GM23338 (cell line): ENCODE measurements at regions not wholly inside any gene's neighbourhood (a gene's known extent, or its start where the extent isn't known, plus 50 kb on each side); places are given as distances from the start of the nearest gene placed in this dataset.

Experiments
- ATAC-seq: fragments of 200-7000 bp; cut with Tn5 transposase; 3 replicates; pipeline ENCODE4 v1.9.1; 2020
- DNase-seq: peaks from one replicate; pipeline ENCODE4 v3.0.0-alpha.2; 2015; ENCODE audit warnings: low spot score
- H2AFZ ChIP-seq: fragments of 200-600 bp; sonication (generic); 2 replicates; pipeline ENCODE4 v1.8.0; 2016; ENCODE audit warnings: antibody characterized with exemption, mild to moderate bottlenecking, moderate library complexity
- H3F3A ChIP-seq: fragments of 200-600 bp; sonication (generic); replicated peaks from 2 replicates; pipeline ENCODE4 v1.8.0; 2017; ENCODE audit warnings: antibody characterized with exemption, mixed run types, low read depth
- H3K27ac ChIP-seq: fragments of 200-600 bp; sonication (generic); 2 replicates; pipeline ENCODE4 v1.6.1; 2016; ENCODE audit warnings: low read depth
- H3K27me3 ChIP-seq: fragments of 200-600 bp; sonication (generic); 2 replicates; pipeline ENCODE4 v1.8.0; 2016; ENCODE audit warnings: mild to moderate bottlenecking, mixed run types, moderate library complexity; ENCODE audit not compliant: insufficient read depth
- H3K36me3 ChIP-seq: fragments of 200-600 bp; sonication (generic); 2 replicates; pipeline ENCODE4 v1.8.0; 2016; ENCODE audit warnings: mild to moderate bottlenecking; ENCODE audit not compliant: insufficient read depth
- H3K4me1 ChIP-seq: fragments of 200-600 bp; sonication (generic); 2 replicates; pipeline ENCODE4 v1.8.0; 2016; ENCODE audit warnings: mild to moderate bottlenecking, moderate library complexity; ENCODE audit not compliant: insufficient read depth
- H3K4me2 ChIP-seq: fragments of 200-600 bp; sonication (generic); 2 replicates; pipeline ENCODE4 v1.7.1; 2017; ENCODE audit warnings: mixed run types
- H3K4me3 ChIP-seq: fragments of 200-600 bp; sonication (generic); 2 replicates; pipeline ENCODE4 v1.6.1; 2016; ENCODE audit warnings: mixed run types
- H3K79me2 ChIP-seq: fragments of 200-600 bp; sonication (generic); replicated peaks from 2 replicates; pipeline ENCODE4 v1.8.0; 2017; ENCODE audit warnings: mild to moderate bottlenecking; ENCODE audit not compliant: insufficient read depth
- H3K9me2 ChIP-seq: fragments of 200-600 bp; sonication (generic); 2 replicates; pipeline ENCODE4 v1.8.0; 2017; ENCODE audit not compliant: insufficient read depth
- H4K20me1 ChIP-seq: fragments of 200-600 bp; sonication (generic); replicated peaks from 2 replicates; pipeline ENCODE4 v1.8.0; 2017; ENCODE audit warnings: mild to moderate bottlenecking; ENCODE audit not compliant: insufficient read depth
- H3K27ac Mint-ChIP-seq: 2 replicates; pipeline ENCODE4 v1.8.0; 2020; ENCODE audit warnings: inconsistent platforms, mild to moderate bottlenecking, moderate library complexity, mixed read lengths
- H3K27me3 Mint-ChIP-seq: 3 replicates; pipeline ENCODE4 v1.8.0; 2022; ENCODE audit warnings: low read depth, mild to moderate bottlenecking, moderate library complexity, mixed read lengths, inconsistent platforms; ENCODE audit not compliant: insufficient read depth, poor library complexity
- H3K36me3 Mint-ChIP-seq: 3 replicates; pipeline ENCODE4 v1.8.0; 2021; ENCODE audit warnings: low read depth, mild to moderate bottlenecking, inconsistent platforms, moderate library complexity, mixed read lengths
- H3K4me1 Mint-ChIP-seq: 3 replicates; pipeline ENCODE4 v1.8.0; 2020; ENCODE audit warnings: mild to moderate bottlenecking, inconsistent platforms, mixed read lengths
- H3K4me3 Mint-ChIP-seq: 3 replicates; pipeline ENCODE4 v1.8.0; 2021; ENCODE audit warnings: moderate library complexity, mild to moderate bottlenecking, inconsistent platforms, mixed read lengths
- H3K9me3 Mint-ChIP-seq: 3 replicates; pipeline ENCODE4 v1.8.0; 2020; ENCODE audit warnings: moderate library complexity, mild to moderate bottlenecking, inconsistent platforms, mixed read lengths
- CREB1 ChIP-seq: fragments of 250-450 bp; sonication (Bioruptor Pico); IDR thresholded peaks from 2 replicates; pipeline ENCODE4 v1.5.0; 2020; ENCODE audit warnings: low read depth, mild to moderate bottlenecking, moderate library complexity
- CTCF ChIP-seq, 2 experiments: fragments of 200-600 bp in 1 of 2; sonication (generic) in 1 of 2; conservative IDR thresholded peaks; 2 replicates each; pipeline versions ENCODE4 v1.5.1 to v1.6.1; 2016 to 2017; ENCODE audit warnings: antibody characterized with exemption in 2 of 2, low read depth in 2 of 2, mild to moderate bottlenecking in 2 of 2, moderate library complexity in 1 of 2
- ETS1 ChIP-seq: IDR thresholded peaks from 2 replicates; pipeline ENCODE4 v1.6.1; 2016; ENCODE audit warnings: antibody characterized with exemption
- EZH2 ChIP-seq: fragments of 200-600 bp; sonication (generic); IDR thresholded peaks from one replicate; pipeline ENCODE4 v1.8.0; 2017; ENCODE audit warnings: antibody characterized with exemption, mild to moderate bottlenecking, low read depth; ENCODE audit not compliant: unreplicated experiment
- EZH2phosphoT487 ChIP-seq: fragments of 200-600 bp; sonication (generic); IDR thresholded peaks from one replicate; pipeline ENCODE4 v1.8.1; 2018; ENCODE audit warnings: antibody characterized with exemption; ENCODE audit not compliant: unreplicated experiment
- JUNB ChIP-seq: IDR thresholded peaks from one replicate; pipeline ENCODE4 v1.6.1; 2016; ENCODE audit warnings: antibody characterized with exemption; ENCODE audit not compliant: unreplicated experiment
- NANOG ChIP-seq: IDR thresholded peaks from 2 replicates; pipeline ENCODE4 v1.6.1; 2016; ENCODE audit warnings: antibody characterized with exemption, borderline replicate concordance
- POLR2AphosphoS5 ChIP-seq: IDR thresholded peaks from 2 replicates; pipeline ENCODE4 v1.6.1; 2016; ENCODE audit warnings: antibody characterized with exemption, low read depth
- REST ChIP-seq: IDR thresholded peaks from one replicate; pipeline ENCODE4 v1.6.1; 2018; ENCODE audit warnings: antibody characterized with exemption; ENCODE audit not compliant: unreplicated experiment
- STAT1 ChIP-seq: IDR thresholded peaks from one replicate; pipeline ENCODE4 v1.6.1; 2016; ENCODE audit warnings: antibody characterized with exemption; ENCODE audit not compliant: unreplicated experiment
- ZNF114 ChIP-seq: fragments of 250-450 bp; sonication (Bioruptor Pico); IDR thresholded peaks from 2 replicates; pipeline ENCODE4 v1.5.0; 2020; ENCODE audit warnings: mild to moderate bottlenecking, moderate library complexity
- ZNF331 ChIP-seq: fragments of 250-450 bp; sonication (Bioruptor Pico); IDR thresholded peaks from 2 replicates; pipeline ENCODE4 v1.5.0; 2020; ENCODE audit warnings: low read depth, mild to moderate bottlenecking, moderate library complexity
- TF ChIP-seq, protein P1 (sequence below): fragments of 250-450 bp; sonication (Bioruptor Pico); IDR thresholded peaks from 2 replicates; pipeline ENCODE4 v1.5.0; 2020; ENCODE audit warnings: mild to moderate bottlenecking, moderate library complexity

DNA sequence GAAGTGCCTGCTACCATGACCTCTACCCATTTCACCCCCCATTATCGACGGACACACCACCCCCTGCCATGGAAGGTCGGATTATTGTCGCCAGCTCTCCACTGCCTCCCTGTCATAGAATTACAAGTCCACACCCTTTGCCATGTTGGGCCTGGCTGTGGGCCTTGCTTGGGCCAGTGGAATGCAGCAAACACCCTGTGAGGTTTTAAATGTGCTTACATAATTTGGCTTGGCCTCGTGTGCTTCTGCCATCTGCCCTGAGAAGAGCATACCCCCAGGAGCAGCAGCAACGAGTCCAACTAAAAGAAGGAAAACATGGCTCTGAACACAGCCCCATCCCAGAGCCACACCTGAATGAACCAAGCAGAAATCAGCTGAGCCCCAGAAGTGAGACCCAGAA is 94.1 kb upstream of the PRDM11 start:
- no peaks in the 10 kb centered on the region for H3K9me2 ChIP-seq
- no peak overlapping the region for H3K4me2 ChIP-seq
- no peaks in the 10 kb centered on the region for H3K27me3 ChIP-seq
- Mint-ChIP-seq H3K4me3 (no peak overlapping the region), H3K27me3 (peaks cover 12% of the 10 kb centered on the region), H3K4me1 (peaks cover 33% of the 10 kb centered on the region), H3K27ac (no peak overlapping the region), H3K36me3 (no peaks in the 10 kb centered on the region), H3K9me3 (no peaks in the 10 kb centered on the region)
- no peaks in the 10 kb centered on the region for H4K20me1 ChIP-seq
- no peaks in the 10 kb centered on the region for H3F3A ChIP-seq
- H3K4me1 ChIP-seq, result peaks cover 15% of the 10 kb centered on the region; the same call in 1 of the 2 replicates
- H3K4me3 ChIP-seq, result no peak overlapping the region
- no peaks in the 10 kb centered on the region for H3K36me3 ChIP-seq
- DNase-seq (no peak), ATAC-seq (no peak)
- H3K79me2 ChIP-seq, result no peaks in the 10 kb centered on the region
- no peak for TF ChIP-seq ZNF331 (CRISPR knock-in tag)
- TF ChIP-seq NANOG, result no peak
- no peak for TF ChIP-seq REST
- TF ChIP-seq, protein P1, sequence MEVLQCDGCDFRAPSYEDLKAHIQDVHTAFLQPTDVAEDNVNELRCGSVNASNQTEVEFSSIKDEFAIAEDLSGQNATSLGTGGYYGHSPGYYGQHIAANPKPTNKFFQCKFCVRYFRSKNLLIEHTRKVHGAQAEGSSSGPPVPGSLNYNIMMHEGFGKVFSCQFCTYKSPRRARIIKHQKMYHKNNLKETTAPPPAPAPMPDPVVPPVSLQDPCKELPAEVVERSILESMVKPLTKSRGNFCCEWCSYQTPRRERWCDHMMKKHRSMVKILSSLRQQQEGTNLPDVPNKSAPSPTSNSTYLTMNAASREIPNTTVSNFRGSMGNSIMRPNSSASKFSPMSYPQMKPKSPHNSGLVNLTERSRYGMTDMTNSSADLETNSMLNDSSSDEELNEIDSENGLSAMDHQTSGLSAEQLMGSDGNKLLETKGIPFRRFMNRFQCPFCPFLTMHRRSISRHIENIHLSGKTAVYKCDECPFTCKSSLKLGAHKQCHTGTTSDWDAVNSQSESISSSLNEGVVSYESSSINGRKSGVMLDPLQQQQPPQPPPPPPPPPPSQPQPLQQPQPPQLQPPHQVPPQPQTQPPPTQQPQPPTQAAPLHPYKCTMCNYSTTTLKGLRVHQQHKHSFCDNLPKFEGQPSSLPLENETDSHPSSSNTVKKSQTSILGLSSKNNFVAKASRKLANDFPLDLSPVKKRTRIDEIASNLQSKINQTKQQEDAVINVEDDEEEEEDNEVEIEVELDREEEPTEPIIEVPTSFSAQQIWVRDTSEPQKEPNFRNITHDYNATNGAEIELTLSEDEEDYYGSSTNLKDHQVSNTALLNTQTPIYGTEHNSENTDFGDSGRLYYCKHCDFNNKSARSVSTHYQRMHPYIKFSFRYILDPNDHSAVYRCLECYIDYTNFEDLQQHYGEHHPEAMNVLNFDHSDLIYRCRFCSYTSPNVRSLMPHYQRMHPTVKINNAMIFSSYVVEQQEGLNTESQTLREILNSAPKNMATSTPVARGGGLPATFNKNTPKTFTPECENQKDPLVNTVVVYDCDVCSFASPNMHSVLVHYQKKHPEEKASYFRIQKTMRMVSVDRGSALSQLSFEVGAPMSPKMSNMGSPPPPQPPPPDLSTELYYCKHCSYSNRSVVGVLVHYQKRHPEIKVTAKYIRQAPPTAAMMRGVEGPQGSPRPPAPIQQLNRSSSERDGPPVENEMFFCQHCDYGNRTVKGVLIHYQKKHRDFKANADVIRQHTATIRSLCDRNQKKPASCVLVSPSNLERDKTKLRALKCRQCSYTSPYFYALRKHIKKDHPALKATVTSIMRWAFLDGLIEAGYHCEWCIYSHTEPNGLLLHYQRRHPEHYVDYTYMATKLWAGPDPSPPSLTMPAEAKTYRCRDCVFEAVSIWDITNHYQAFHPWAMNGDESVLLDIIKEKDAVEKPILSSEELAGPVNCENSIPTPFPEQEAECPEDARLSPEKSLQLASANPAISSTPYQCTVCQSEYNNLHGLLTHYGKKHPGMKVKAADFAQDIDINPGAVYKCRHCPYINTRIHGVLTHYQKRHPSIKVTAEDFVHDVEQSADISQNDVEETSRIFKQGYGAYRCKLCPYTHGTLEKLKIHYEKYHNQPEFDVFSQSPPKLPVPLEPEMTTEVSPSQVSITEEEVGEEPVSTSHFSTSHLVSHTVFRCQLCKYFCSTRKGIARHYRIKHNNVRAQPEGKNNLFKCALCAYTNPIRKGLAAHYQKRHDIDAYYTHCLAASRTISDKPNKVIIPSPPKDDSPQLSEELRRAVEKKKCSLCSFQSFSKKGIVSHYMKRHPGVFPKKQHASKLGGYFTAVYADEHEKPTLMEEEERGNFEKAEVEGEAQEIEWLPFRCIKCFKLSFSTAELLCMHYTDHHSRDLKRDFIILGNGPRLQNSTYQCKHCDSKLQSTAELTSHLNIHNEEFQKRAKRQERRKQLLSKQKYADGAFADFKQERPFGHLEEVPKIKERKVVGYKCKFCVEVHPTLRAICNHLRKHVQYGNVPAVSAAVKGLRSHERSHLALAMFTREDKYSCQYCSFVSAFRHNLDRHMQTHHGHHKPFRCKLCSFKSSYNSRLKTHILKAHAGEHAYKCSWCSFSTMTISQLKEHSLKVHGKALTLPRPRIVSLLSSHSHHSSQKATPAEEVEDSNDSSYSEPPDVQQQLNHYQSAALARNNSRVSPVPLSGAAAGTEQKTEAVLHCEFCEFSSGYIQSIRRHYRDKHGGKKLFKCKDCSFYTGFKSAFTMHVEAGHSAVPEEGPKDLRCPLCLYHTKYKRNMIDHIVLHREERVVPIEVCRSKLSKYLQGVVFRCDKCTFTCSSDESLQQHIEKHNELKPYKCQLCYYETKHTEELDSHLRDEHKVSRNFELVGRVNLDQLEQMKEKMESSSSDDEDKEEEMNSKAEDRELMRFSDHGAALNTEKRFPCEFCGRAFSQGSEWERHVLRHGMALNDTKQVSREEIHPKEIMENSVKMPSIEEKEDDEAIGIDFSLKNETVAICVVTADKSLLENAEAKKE (CRISPR knock-in tag), result no peak
- TF ChIP-seq JUNB, result no peak
- no peak for TF ChIP-seq EZH2
- no peak for TF ChIP-seq POLR2AphosphoS5
- TF ChIP-seq STAT1, result no peak
- TF ChIP-seq ETS1, result no peak
- no peak for TF ChIP-seq ZNF114 (CRISPR knock-in tag)
- TF ChIP-seq CTCF (conservative IDR thresholded peaks at IDR 0.05; ENCODE audit: low read depth in 2 of 2), result no peak
- no peak for TF ChIP-seq EZH2phosphoT487
- no peak for TF ChIP-seq CREB1 (CRISPR knock-in tag)
- H2AFZ ChIP-seq, result no peak overlapping the region
- no peak overlapping the region for H3K27ac ChIP-seq
